Testis (tissue), 2 donors: ENCODE measurements at regions not wholly inside any gene's neighbourhood (a gene's known extent, or its start where the extent isn't known, plus 50 kb on each side); places are given as distances from the start of the nearest gene placed in this dataset.

Source experiments
- POLR2A ChIP-seq: fragments of 450-650 bp; IDR thresholded peaks from one replicate; pipeline ENCODE4 v1.6.1; 2017; ENCODE audit warnings: antibody characterized with exemption, mild to moderate bottlenecking, moderate library complexity
- TF ChIP-seq, protein P1 (sequence below), 3 experiments: fragments of 450-650 bp in 2 of 3; fragments of 200-600 bp in 1 of 3; sonication (generic) in 1 of 3; IDR thresholded peaks; one replicate each; pipeline ENCODE4 v1.5.1; 2016 to 2019; ENCODE audit warnings: antibody characterized with exemption in 3 of 3, mild to moderate bottlenecking in 2 of 3, moderate library complexity in 1 of 3

DNA sequence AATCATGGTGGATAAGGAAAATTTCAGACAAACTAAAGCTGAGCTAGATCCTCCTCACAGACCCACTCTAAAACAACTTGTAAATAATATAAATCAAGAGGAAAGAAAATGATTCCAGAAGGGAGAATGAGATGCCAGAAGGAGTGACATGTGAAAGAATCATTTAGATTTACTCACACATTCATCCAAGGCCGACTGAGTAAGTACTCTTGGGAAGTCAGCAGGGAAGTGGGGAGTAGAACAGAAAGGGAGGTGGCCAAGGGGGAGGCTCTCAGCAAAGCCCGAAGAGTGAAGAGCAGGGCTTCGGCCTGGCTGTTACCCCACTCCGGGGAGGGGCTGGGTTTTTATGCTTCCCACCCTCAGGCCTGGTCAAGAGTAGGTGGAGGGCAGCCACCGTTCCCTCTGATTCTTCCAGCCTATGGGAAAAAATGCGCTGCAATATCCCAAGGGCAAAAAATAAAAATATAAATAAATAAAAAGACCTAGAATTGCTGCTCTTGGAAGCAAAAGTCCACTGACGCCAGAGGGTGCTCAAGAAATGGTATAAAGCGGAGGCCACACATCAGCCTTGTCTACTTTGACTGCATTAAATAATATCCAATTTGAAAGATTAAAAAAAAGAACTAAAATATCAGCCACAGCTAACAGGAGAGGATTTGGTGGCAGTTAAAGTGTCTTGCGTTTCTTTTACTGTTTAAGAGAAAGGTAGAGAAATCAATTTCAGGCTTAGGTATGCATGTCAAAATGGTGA lies 110.2 kb upstream of the COL5A1 start:
- TF ChIP-seq, protein P1, sequence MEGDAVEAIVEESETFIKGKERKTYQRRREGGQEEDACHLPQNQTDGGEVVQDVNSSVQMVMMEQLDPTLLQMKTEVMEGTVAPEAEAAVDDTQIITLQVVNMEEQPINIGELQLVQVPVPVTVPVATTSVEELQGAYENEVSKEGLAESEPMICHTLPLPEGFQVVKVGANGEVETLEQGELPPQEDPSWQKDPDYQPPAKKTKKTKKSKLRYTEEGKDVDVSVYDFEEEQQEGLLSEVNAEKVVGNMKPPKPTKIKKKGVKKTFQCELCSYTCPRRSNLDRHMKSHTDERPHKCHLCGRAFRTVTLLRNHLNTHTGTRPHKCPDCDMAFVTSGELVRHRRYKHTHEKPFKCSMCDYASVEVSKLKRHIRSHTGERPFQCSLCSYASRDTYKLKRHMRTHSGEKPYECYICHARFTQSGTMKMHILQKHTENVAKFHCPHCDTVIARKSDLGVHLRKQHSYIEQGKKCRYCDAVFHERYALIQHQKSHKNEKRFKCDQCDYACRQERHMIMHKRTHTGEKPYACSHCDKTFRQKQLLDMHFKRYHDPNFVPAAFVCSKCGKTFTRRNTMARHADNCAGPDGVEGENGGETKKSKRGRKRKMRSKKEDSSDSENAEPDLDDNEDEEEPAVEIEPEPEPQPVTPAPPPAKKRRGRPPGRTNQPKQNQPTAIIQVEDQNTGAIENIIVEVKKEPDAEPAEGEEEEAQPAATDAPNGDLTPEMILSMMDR (IDR thresholded peaks at IDR 0.05): no peak
- no peak for TF ChIP-seq POLR2A
